ENCODE measurements at regions not wholly inside any gene's neighbourhood (a gene's known extent, or its start where the extent isn't known, plus 50 kb on each side); places are given as distances from the start of the nearest gene placed in this dataset.

- H3K36me3 ChIP-seq (ENCODE audit: control insufficient read depth, insufficient read depth, low read length): no peaks in the 10 kb centered on the region
- intact Hi-C loops (cut with micrococcal nuclease) (no loop called here), dilution Hi-C loops (cut with HindIII; ENCODE audit: low sequenced_read_pairs, unreplicated experiment) (no loop called here), in situ Hi-C loops (cut with MboI; ENCODE audit: low sequenced_read_pairs) (no loop called here)
- H4K91ac ChIP-seq (ENCODE audit: insufficient read depth, low read depth, low read length): no peak overlapping the region
- H3K4me3 ChIP-seq (ENCODE audit: insufficient read depth, low read depth, low read length): no peak overlapping the region
- no peak overlapping the region for H2AFZ ChIP-seq (replicated peaks; ENCODE audit: low read length, poor library complexity)
- H3K4me1 ChIP-seq (ENCODE audit: control insufficient read depth, insufficient read depth, low read length): peaks cover 2% of the 10 kb centered on the region; the same call in 1 of the 2 replicates
- no peak overlapping the region for H3K4me2 ChIP-seq (ENCODE audit: low read depth, low read length)
- H2BK20ac ChIP-seq (ENCODE audit: low read depth, low read length): no peak overlapping the region
- H3K18ac ChIP-seq (ENCODE audit: low read depth, low read length): no peak overlapping the region
- H2BK120ac ChIP-seq (ENCODE audit: low read depth, low read length): 0 out of 2 replicates have a peak overlapping the region, but pooled peaks have one; percentile 78
- ChIA-PET CTCF (no interaction called here), POLR2A (ENCODE audit: unreplicated experiment) (no interaction called here)
- H3K27me3 ChIP-seq (ENCODE audit: control insufficient read depth, insufficient read depth, low read length): no peaks in the 10 kb centered on the region
- ATAC-seq (ENCODE audit: low read depth): no peak
- H3K23ac ChIP-seq (ENCODE audit: low read depth, low read length): no peak overlapping the region
- 0 out of 2 replicates have a peak overlapping the region, but pooled peaks have one; percentile 78 for H2AK5ac ChIP-seq (ENCODE audit: low read depth, low read length)
- no peak for DNase-seq
- no peak overlapping the region for H2AK9ac ChIP-seq (replicated peaks; ENCODE audit: low read depth, low read length, poor library complexity)
- no peak overlapping the region for H2BK5ac ChIP-seq (ENCODE audit: low read depth, low read length, poor library complexity, severe bottlenecking)
- no peak overlapping the region for H3K14ac ChIP-seq (replicated peaks; ENCODE audit: low read depth, low read length)
- H3K56ac ChIP-seq (ENCODE audit: extremely low read depth, insufficient read depth, low read length): no peak overlapping the region
- no peaks in the 10 kb centered on the region for H4K20me1 ChIP-seq (ENCODE audit: insufficient read depth, low read length)
- no peaks in the 10 kb centered on the region; the same call in 1 of the 2 replicates for H3K9me1 ChIP-seq (ENCODE audit: insufficient read depth, low read length)
- no peaks in the 10 kb centered on the region for H3K79me1 ChIP-seq (ENCODE audit: low read depth in 1 of 2, low read length in 2 of 2)
- no peak for TF ChIP-seq CEBPB (IDR thresholded peaks at IDR 0.05; ENCODE audit: low read depth, low read length)
- no peak for TF ChIP-seq FOS (IDR thresholded peaks at IDR 0.05; ENCODE audit: low read depth, low read length)
- TF ChIP-seq USF2 (IDR thresholded peaks at IDR 0.05; ENCODE audit: low read depth, low read length): no peak
- no peak for TF ChIP-seq ELK1 (IDR thresholded peaks at IDR 0.05; ENCODE audit: borderline replicate concordance, low read depth, low read length)
- no peak for TF ChIP-seq NFE2L2 (IDR thresholded peaks at IDR 0.05; ENCODE audit: low read depth, low read length)
- TF ChIP-seq MAZ (IDR thresholded peaks at IDR 0.05; ENCODE audit: borderline replicate concordance, low read depth, low read length): no peak
- no peak for TF ChIP-seq MAFK (IDR thresholded peaks at IDR 0.05; ENCODE audit: low read depth, low read length)
- no peak for TF ChIP-seq CHD1 (IDR thresholded peaks at IDR 0.05; ENCODE audit: low read depth, low read length)
- no peak for TF ChIP-seq RAD21 (IDR thresholded peaks at IDR 0.05; ENCODE audit: low read length)
- TF ChIP-seq MXI1 (IDR thresholded peaks at IDR 0.05; ENCODE audit: borderline replicate concordance, low read depth, low read length): no peak
- TF ChIP-seq POLR2A (IDR thresholded peaks at IDR 0.05; ENCODE audit: low read depth, low read length): no peak
- no peak for TF ChIP-seq RCOR1 (IDR thresholded peaks at IDR 0.05; ENCODE audit: insufficient replicate concordance, low read length)
- WGBS, 2 experiments (ENCODE audit: extremely low coverage in 2 of 2, insufficient read length in 1 of 2): 93% methylated on average over 8 of the region's 14 CpGs; no CpG with 5 or more reads in 1 of the 2 experiments
- H3K9me3 ChIP-seq (ENCODE audit: control insufficient read depth, insufficient read depth, low read length): no peaks in the 10 kb centered on the region
- H4K5ac ChIP-seq (ENCODE audit: low read depth, low read length): no peak overlapping the region
- H3K27ac ChIP-seq (ENCODE audit: insufficient read depth, low read length): no peak overlapping the region
- H3K4ac ChIP-seq (ENCODE audit: low read depth, low read length): 0 out of 2 replicates have a peak overlapping the region, but pooled peaks have one; percentile 10
- H4K8ac ChIP-seq (ENCODE audit: low read depth in 2 of 2, low read length in 2 of 2): no peak overlapping the region
- BruUV-seq (replicated peaks): no TSS peak
- H2BK15ac ChIP-seq (ENCODE audit: low read depth, low read length): no peak overlapping the region; the same call in 2 of the 3 replicates
- no peak overlapping the region for H3K9ac ChIP-seq (ENCODE audit: low read depth, low read length)
These were observed 118.3 kb downstream of the KLF6 start for GRCh38 chr10:3666525-3667302.
